Fibroblast of skin of left quadriceps (primary cell): ENCODE measurements at regions not wholly inside any gene's neighbourhood (a gene's known extent, or its start where the extent isn't known, plus 50 kb on each side); places are given as distances from the start of the nearest gene placed in this dataset.
"Not testable (repeated sequence)": the region's sequence is repeated elsewhere in the genome, so short reads cannot be mapped to it uniquely, and the experiment has no call there.

ENCODE experiments used
- DNase-seq, 2 experiments: peaks; one replicate each; pipeline ENCODE4 v3.0.0-alpha.2; 2013; ENCODE audit warnings: low read depth in 2 of 2

- no peak for DNase-seq
These were observed 180.7 kb upstream of the GRM7 start for GRCh38 chr3:6680119-6680806.

- no peak for DNase-seq
These were observed 163.6 kb upstream of the GRM7 start for GRCh38 chr3:6697285-6697684.

- no peak for DNase-seq
These were observed 163.2 kb upstream of the GRM7 start for GRCh38 chr3:6697722-6698121.

DNA sequence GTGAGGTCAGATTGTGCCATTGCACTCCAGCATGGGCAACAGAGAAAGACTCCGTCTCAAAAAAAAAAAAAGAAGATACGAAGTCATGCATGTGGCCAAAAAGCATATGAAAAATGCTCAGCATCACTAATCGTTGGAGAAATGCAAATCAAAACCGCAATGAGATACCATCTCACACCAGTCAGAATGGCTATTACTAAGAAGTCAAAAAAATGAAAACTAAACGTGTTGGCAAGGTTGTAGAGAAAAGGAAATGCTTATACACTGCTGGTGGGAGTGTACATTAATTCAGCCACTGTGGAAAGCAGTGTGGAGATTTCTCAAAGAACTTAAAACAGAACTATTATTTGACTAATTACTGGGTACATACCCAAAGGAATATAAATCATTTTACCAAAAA is 156.1 kb upstream of the GRM7 start:
- not testable (repeated sequence) for DNase-seq

DNA sequence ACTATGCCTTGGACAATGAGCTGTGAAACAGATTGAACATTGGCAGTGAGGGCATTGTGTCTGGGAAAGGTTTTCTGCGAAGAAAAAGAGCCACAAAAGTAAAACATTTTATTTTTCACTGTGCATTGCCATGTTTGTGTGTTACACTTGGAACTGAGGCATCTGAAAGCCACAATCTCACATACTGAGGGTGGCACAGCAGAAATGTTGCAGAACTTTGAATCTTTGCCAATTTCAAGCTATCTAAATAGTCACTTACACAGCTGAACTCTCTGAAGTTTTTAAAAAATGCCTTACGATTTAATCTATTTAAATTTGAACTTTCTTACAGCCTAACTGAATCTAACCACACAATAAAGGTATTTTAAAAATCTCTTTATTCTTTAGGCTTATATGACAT is 154.1 kb upstream of the GRM7 start:
- DNase-seq = no peak

- DNase-seq = no peak
These were observed 151.7 kb upstream of the GRM7 start for GRCh38 chr3:6709178-6709577.

GRCh38 chr3:6714962-6715361 is 146.0 kb upstream of the GRM7 start:
- no peak for DNase-seq

DNA sequence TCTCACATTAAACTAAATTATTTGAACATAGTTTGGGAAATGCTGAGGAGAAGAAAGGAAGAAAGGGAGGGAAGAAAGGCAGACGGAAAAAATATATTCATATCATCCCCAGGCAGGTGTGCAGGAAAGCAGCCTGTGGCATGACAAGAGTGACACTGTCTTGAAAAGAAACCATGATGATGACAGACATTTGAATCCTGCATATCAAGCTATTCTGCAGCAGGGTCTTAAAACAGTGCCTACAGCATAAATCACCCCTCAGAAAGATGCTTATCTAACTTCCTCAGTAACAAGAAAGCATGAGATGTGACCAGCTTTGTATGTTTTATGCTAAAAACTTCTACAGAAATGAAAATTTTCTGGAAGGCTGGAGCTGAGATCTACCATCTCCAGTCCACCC is 144.5 kb upstream of the GRM7 start:
- no peak for DNase-seq

GRCh38 chr3:6717026-6717943 is 143.6 kb upstream of the GRM7 start:
- DNase-seq = no peak

GRCh38 chr3:6719999-6720398 is 140.9 kb upstream of the GRM7 start:
- no peak for DNase-seq

DNA sequence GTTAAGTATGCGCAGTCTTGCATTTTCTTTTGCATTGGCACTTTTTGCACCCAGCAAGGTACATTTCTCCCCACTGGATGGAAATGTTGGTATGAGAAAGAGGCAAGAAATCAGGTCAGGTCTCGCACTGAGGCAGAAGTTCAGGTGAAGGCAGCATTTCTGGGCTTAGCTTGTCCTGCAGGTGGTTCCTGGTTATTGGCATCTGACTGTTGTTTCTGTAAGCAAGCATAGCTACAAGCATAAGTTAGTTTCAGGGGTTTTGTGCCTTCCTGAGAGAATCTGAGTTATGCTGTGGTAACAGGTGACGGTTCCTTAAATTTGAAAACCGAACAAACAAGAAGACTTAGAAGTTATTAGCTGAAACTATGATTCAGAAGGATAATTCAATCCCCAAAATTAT is 139.4 kb upstream of the GRM7 start:
- no peak for DNase-seq

DNA sequence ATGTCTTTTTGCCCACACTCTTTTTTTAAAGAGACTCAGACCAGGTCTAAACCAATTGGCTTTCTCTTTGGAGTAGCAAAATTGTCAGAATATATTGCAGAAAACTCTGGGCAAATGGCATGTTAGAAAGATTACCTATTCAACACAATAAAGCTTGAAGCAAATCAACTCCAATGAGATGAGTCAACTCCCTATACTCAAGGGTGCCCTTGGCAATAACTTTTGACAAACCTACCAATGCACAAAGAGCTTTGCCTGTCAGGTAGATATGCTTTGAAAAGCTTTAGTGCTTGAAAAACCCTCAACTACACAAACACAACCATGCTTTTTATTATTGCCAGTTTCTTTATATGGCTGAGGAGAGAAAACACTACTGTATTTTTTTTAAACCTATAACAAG is 137.7 kb upstream of the GRM7 start:
- DNase-seq = no peak

DNA sequence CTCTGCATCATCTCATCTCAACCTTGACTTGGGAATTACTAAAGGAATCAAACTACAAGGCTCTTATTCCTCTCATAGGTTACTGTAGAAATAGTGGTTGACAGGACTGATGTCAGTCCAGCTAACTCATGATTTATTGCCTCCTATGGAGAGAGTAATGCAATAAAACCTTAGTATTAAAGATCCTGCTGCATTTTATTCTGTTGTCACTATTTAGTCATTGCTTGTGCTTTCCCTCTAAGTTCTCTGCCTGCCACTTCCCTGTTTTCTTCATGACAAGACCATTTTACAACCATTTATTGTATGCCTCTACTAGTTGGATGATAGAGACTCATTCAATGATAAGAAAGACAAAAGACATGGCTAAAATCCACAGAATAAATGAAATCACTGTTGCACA is 134.1 kb upstream of the GRM7 start:
- DNase-seq = no peak

GRCh38 chr3:6732807-6733206 is 128.1 kb upstream of the GRM7 start:
- no peak for DNase-seq

DNA sequence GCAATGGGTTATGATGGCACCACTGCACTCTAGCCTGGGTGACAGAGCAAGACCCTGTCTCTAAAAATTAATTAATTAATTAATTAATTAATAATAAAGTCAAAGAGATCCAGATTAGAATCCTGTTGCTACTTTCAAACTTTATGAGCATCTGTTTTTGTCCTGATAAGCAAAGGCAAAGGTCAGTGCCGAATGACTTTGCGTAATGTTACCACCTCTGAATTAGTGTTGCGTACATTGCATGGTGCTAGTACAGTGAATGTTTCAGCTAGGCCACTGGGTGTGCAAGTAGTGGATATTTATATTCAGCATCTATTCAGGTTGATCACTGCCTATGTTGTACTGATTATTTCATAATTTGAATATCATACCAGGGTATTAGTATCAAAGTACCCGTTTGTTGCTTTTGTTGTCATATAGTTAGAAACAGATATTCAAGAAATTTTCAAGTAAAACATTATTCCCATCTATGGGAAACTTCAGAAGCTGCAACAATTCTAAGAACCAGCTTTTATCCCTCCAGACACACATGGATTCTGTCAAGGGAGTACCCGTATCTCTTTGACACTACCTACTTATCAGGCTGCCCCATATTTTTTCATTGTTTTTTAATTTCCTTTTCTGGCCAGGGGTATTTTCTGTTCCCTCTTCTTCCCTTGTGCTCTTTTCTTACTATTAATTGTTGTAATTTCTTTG is 127.1 kb upstream of the GRM7 start:
- DNase-seq = no peak

GRCh38 chr3:6734395-6734746 is 126.5 kb upstream of the GRM7 start:
- no peak for DNase-seq

GRCh38 chr3:6736836-6737629 is 123.9 kb upstream of the GRM7 start:
- DNase-seq = no peak

GRCh38 chr3:6737630-6738029 is 123.3 kb upstream of the GRM7 start:
- no peak for DNase-seq

DNA sequence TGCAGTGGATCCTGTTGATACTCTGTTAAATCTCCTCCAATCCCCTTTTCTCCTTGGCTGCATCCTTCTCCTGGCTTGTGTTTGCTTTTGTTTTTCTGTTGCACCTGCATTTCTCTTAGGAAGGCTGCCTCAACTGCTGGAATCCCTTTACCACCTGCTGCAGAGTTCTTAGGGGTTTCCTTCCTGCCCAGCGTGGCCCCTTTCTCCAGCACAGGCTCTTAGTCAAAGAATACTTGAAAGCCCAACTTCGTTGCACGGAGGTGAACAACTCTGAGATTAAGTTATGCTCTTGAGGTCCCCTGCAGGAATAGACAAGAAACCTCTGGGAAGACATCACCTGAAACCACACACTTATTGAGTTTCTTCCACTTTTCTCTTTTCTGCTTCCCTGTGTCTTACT is 121.6 kb upstream of the GRM7 start:
- DNase-seq = no peak

- no peak for DNase-seq
These were observed 117.7 kb upstream of the GRM7 start for GRCh38 chr3:6743067-6743720.

- no peak for DNase-seq
These were observed 114.5 kb upstream of the GRM7 start for GRCh38 chr3:6746443-6746842.
